ENCODE measurements at regions not wholly inside any gene's neighbourhood (a gene's known extent, or its start where the extent isn't known, plus 50 kb on each side); places are given as distances from the start of the nearest gene placed in this dataset.

- no peak for TF ChIP-seq EZH2 (IDR thresholded peaks at IDR 0.05; ENCODE audit: low read length)
- no peak for TF ChIP-seq CTCF (optimal IDR thresholded peaks at IDR 0.05 in 1 of 3, IDR thresholded peaks at IDR 0.05 in 1 of 3, conservative IDR thresholded peaks at IDR 0.05 in 1 of 3; ENCODE audit: extremely low read depth in 1 of 3, insufficient read depth in 2 of 3, low read length in 3 of 3)
Measured at GRCh38 chr22:33221568-33221967, 163.4 kb upstream of the SYN3 start.

Measured in keratinocyte (primary cell).